ENCODE measurements at regions not wholly inside any gene's neighbourhood (a gene's known extent, or its start where the extent isn't known, plus 50 kb on each side); places are given as distances from the start of the nearest gene placed in this dataset.

GRCh38 chr2:74036010-74036409, 51.3 kb downstream of the TET3 start:
- DNase-seq: no peak

- no peak for DNase-seq
These were observed 51.9 kb downstream of the TET3 start for GRCh38 chr2:74036450-74037195.

- no peak for DNase-seq
These were observed 52.7 kb downstream of the TET3 start for GRCh38 chr2:74037379-74037860.

- no peak for DNase-seq
These were observed 54.9 kb downstream of the TET3 start for GRCh38 chr2:74039611-74040010.

DNA sequence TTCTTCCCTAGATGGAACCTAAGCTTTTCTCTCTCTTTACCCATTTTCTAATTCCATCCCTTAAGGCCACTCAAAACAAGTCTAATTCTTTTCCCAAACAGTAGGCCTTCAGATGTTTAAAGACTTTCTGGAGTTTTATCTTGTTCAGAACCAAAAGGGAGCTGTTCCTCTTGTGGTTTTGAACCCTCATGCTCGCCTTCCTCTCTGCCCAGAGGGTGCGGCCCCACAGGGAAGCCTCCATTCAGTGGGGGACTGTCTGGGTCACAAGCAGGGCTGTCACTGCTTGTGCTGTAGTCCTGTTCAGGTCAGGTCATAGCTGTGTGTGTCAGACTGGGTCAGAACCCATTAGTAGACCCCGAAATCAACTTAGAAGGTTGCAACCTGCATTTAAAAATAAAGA, 56.5 kb downstream of the TET3 start:
- no peak for DNase-seq

DNA sequence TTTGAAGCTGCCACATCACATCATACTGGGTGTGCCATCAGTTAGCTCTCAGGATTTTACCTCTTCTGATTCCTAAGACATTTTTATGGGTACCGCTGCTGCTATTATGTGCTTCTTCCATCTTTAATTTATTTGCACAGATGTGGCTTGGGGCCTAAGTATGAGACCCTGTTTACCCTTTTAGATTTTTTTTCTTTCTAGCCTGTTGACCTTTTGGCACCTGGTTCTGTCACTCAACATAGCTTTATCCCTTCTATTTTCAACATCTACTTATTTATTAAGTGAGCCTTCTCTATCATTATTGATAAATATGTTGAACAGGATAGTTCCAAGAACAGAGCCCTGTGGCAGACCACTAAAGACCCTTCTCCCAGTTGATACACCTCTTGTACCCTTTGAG, 57.0 kb downstream of the TET3 start:
- DNase-seq: no peak

- no peak for DNase-seq
These were observed 57.9 kb downstream of the TET3 start for GRCh38 chr2:74042606-74043005.

GRCh38 chr2:74043345-74044329, 58.9 kb downstream of the TET3 start:
- no peak for DNase-seq

- DNase-seq: no peak
These were observed 60.3 kb downstream of the TET3 start for GRCh38 chr2:74044999-74045398.

GRCh38 chr2:74045454-74045853, 60.7 kb downstream of the TET3 start:
- no peak for DNase-seq

GRCh38 chr2:74046441-74046840, 61.7 kb downstream of the TET3 start:
- DNase-seq: no peak

GRCh38 chr2:74047152-74047551, 62.4 kb downstream of the TET3 start:
- DNase-seq: no peak

DNA sequence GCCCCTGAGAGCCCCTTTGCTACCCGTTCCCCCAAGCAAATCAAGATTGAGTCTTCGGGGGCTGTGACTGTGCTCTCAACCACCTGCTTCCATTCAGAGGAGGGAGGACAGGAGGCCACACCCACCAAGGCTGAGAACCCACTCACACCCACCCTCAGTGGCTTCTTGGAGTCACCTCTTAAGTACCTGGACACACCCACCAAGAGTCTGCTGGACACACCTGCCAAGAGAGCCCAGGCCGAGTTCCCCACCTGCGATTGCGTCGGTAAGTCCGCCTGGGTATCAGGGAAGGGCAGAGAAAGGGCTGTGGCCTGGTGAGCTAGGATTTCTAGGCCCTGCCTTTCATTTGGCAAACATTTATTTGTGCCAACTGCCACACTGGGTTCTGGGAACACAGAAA, 63.4 kb downstream of the TET3 start:
- no peak for DNase-seq

- no peak for DNase-seq
These were observed 64.3 kb downstream of the TET3 start for GRCh38 chr2:74048843-74049519.

- DNase-seq: no peak
These were observed 65.4 kb downstream of the TET3 start for GRCh38 chr2:74050151-74050550.

GRCh38 chr2:74051504-74051903, 66.8 kb downstream of the TET3 start:
- no peak for DNase-seq

GRCh38 chr2:74052732-74053710, 68.3 kb downstream of the TET3 start:
- peak; percentile 35 for DNase-seq

DNA sequence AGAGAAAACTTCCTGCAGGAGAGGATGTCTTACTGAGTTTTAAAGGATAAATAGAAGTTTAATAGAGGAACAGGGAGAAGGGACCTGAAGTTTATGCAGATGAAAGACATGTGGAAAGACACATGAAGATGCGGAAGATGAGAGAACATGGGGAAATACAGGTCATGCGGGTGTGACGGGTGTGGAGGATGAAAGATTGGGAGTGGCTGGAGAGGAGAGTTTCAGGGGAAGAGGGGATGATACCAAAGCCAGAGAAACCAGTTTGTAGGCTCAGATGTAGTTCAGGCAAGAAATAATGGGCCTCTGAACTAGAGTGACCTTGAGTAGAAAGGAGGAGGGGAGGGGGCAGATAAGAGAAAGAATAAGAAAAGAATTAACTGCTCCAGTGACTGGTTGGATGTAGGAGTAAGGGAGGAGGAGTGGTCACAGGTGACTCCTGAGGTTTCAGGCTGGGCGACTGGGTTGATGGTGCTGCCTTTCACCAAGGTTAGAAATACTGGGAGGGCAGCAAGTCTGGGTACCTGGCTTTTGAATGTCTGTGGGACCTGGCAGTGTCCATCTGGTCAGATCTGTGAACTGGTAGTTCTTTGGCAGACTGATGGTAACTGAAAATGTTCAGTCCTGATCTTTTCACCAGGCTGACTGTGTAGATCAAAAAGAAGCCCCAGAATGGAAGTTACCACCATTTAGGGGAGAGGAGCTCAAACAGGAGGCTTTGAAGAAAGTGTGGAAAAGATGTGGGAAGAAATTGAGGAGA, 69.4 kb downstream of the TET3 start:
- no peak for DNase-seq

DNA sequence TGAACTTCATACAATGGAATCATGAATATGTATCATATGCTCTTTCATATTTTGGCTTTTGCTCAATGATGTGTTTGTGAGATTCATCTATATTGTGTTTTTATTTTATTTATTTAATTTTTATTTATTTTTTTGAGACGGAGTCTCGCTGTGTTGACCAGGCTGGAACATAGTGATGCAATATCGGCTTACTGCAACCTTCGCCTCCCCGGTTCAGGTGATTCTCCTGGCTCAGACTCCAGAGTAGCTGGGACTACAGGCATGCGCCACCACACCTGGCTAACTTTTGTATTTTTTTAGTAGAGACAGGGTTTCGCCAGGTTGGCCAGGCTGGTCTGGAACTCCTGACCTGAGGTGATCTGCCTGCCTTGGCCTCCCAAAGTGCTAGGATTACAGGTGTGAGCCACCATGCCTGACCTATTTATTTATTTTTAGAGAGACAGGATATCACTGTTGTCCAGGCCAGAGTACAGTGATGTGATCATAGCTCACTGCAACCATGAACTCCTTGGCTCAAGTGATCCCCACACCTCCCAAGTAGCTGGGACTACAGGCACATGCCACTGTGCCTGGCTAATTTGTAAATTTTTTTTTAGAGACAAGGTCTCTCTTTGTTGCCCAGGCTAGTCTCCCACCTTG, 74.5 kb downstream of the TET3 start:
- DNase-seq: no peak

- no peak for DNase-seq
These were observed 78.8 kb downstream of the TET3 start for GRCh38 chr2:74063486-74063885.

DNA sequence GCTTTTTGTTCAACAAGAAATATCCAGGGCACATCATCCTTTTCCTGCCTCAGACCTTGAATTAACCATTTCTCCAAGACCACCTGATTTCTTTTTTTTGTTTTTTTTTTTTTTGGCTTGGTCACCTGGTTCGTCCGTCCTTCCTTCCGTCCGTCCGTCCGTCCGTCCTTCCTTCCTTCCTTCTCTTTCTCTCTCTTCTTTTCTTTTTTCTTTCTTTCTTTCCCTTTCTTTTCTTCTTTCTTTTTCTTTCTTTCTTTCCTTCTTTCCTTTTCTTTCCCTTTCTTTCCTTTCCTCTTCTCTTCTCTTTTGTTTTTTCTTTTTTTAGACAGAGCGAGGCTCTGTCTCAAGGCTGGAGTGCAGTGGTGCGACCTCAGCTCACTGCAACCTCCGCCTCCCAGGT, 80.7 kb downstream of the TET3 start:
- no peak for DNase-seq

Data from CD4-positive, alpha-beta T cell treated with Interleukin-21 for 1 hour (primary cell).